ENCODE measurements at regions not wholly inside any gene's neighbourhood (a gene's known extent, or its start where the extent isn't known, plus 50 kb on each side); places are given as distances from the start of the nearest gene placed in this dataset.

DNA sequence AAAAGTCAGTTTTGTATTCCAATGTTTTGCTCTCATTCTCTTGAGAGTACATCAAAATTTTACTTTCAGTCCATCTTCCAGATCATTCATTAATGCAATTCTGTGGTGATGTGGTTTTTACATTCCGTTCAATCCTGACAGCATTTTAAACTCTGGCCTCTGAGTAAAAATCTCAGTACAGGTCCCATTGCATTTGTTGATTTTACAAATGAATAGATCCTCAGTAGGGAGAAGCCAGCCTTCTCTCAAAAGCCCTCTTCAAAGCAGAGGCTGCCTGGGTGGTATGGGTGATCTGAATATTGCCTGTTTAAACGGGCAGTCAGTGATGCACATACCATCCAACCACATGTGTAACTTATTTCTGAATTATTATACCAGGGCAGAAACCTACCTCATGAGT is 72.5 kb upstream of the TSC22D2 start:
- Histone ChIP-seq H3K27ac (ENCODE audit: low read length) (no peak overlapping the region), H3K4me1 (ENCODE audit: control insufficient read depth, insufficient read depth, low read length) (no peaks in the 10 kb centered on the region), H3K4me3 (ENCODE audit: low read length) (no peak overlapping the region), H3K9me3 (ENCODE audit: control insufficient read depth, insufficient read depth, low read length) (no peaks in the 10 kb centered on the region), H3K27me3 (ENCODE audit: control insufficient read depth, insufficient read depth, low read length) (peaks cover 10% of the 10 kb centered on the region), H3K36me3 (ENCODE audit: control insufficient read depth, insufficient read depth, low read length) (no peaks in the 10 kb centered on the region)
- H3K36me3 Mint-ChIP-seq = no peaks in the 10 kb centered on the region
- TF ChIP-seq, protein P1, sequence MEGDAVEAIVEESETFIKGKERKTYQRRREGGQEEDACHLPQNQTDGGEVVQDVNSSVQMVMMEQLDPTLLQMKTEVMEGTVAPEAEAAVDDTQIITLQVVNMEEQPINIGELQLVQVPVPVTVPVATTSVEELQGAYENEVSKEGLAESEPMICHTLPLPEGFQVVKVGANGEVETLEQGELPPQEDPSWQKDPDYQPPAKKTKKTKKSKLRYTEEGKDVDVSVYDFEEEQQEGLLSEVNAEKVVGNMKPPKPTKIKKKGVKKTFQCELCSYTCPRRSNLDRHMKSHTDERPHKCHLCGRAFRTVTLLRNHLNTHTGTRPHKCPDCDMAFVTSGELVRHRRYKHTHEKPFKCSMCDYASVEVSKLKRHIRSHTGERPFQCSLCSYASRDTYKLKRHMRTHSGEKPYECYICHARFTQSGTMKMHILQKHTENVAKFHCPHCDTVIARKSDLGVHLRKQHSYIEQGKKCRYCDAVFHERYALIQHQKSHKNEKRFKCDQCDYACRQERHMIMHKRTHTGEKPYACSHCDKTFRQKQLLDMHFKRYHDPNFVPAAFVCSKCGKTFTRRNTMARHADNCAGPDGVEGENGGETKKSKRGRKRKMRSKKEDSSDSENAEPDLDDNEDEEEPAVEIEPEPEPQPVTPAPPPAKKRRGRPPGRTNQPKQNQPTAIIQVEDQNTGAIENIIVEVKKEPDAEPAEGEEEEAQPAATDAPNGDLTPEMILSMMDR (IDR thresholded peaks at IDR 0.05) = no peak
- no peaks in the 10 kb centered on the region for H3K4me1 Mint-ChIP-seq
- intact Hi-C loops (cut with micrococcal nuclease) = no loop called here
- peaks cover 20 to 30% of the 10 kb centered on the region in 2 donors for H3K27me3 Mint-ChIP-seq (ENCODE audit: low read depth in 2 of 2)
- WGBS (ENCODE audit: insufficient coverage) = no CpG with 5 or more reads among the region's 2 CpGs
- H3K4me3 Mint-ChIP-seq = no peak overlapping the region
- no peak for DNase-seq
- ATAC-seq = no peak
- H3K27ac Mint-ChIP-seq = no peak overlapping the region
- no peaks in the 10 kb centered on the region for H3K9me3 Mint-ChIP-seq

DNA sequence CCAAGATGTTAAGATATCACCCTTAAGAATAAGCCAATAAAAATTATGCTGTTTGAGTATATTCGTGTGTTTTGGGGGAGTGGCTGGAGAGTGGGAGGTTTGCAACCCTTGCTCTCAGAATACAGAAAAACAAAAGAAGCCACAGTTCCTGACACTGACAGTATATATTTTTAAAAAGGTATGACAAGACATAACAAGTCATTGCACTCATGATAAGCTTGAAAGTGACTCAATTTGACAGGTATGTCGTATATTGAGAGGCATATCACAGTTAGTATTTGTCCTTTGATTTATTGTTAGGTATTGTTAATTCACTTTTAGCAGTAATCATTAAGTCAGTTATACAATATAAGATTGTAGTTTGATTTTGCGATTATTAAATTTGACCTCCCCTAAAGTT is 73.1 kb upstream of the TSC22D2 start:
- TF ChIP-seq, protein P1 (IDR thresholded peaks at IDR 0.05) = no peak
- Mint-ChIP-seq H3K4me1 (no peaks in the 10 kb centered on the region), H3K27me3 (ENCODE audit: low read depth in 2 of 2) (peaks cover 20 to 32% of the 10 kb centered on the region in 2 donors), H3K36me3 (no peaks in the 10 kb centered on the region), H3K9me3 (no peaks in the 10 kb centered on the region), H3K4me3 (no peak overlapping the region), H3K27ac (no peak overlapping the region)
- ATAC-seq (no peak), DNase-seq (no peak)
- no peaks in the 10 kb centered on the region for H3K36me3 ChIP-seq (ENCODE audit: control insufficient read depth, insufficient read depth, low read length)
- no peak overlapping the region for H3K27ac ChIP-seq (ENCODE audit: low read length)
- no peak overlapping the region for H3K4me3 ChIP-seq (ENCODE audit: low read length)
- no CpG with 5 or more reads among the region's 3 CpGs for WGBS (ENCODE audit: insufficient coverage)
- intact Hi-C loops (cut with micrococcal nuclease) = no loop called here
- no peaks in the 10 kb centered on the region for H3K9me3 ChIP-seq (ENCODE audit: control insufficient read depth, insufficient read depth, low read length)
- H3K4me1 ChIP-seq (ENCODE audit: control insufficient read depth, insufficient read depth, low read length) = no peaks in the 10 kb centered on the region
- H3K27me3 ChIP-seq (ENCODE audit: control insufficient read depth, insufficient read depth, low read length) = peaks cover 10% of the 10 kb centered on the region

DNA sequence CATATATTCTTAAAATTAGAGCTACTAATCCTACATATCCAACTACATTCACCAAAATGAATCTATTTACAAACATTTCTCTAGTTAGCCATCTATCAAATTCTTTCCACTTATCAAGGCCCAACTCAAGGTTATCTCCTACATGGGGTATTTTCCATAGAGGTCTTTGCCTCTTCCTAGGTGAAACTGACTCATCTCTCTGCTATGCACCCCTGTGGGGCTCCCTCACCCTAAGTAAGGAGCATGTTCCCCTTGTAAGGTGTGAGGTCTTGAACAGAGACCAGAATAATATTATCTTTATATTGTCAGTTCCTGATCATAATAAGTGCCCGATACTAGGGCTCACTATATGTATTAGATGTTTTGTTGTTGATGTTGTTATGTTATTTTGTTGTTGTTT is 74.6 kb upstream of the TSC22D2 start:
- Histone ChIP-seq H3K9me3 (ENCODE audit: control insufficient read depth, insufficient read depth, low read length) (no peaks in the 10 kb centered on the region), H3K4me1 (ENCODE audit: control insufficient read depth, insufficient read depth, low read length) (no peaks in the 10 kb centered on the region), H3K27me3 (ENCODE audit: control insufficient read depth, insufficient read depth, low read length) (peaks cover 8% of the 10 kb centered on the region), H3K36me3 (ENCODE audit: control insufficient read depth, insufficient read depth, low read length) (no peaks in the 10 kb centered on the region), H3K27ac (ENCODE audit: low read length) (no peak overlapping the region), H3K4me3 (ENCODE audit: low read length) (no peak overlapping the region)
- no peaks in the 10 kb centered on the region for H3K9me3 Mint-ChIP-seq
- DNase-seq (no peak), ATAC-seq (no peak)
- no peak overlapping the region for H3K4me3 Mint-ChIP-seq
- WGBS (ENCODE audit: insufficient coverage) = 100% methylated on average over 1 of the region's 1 CpG
- intact Hi-C loops (cut with micrococcal nuclease) = no loop called here
- no peak overlapping the region for H3K27ac Mint-ChIP-seq
- TF ChIP-seq, protein P1 (IDR thresholded peaks at IDR 0.05) = no peak
- H3K36me3 Mint-ChIP-seq = no peaks in the 10 kb centered on the region
- no peaks in the 10 kb centered on the region for H3K4me1 Mint-ChIP-seq
- peaks cover 16 to 27% of the 10 kb centered on the region in 2 donors for H3K27me3 Mint-ChIP-seq (ENCODE audit: low read depth in 2 of 2)

DNA sequence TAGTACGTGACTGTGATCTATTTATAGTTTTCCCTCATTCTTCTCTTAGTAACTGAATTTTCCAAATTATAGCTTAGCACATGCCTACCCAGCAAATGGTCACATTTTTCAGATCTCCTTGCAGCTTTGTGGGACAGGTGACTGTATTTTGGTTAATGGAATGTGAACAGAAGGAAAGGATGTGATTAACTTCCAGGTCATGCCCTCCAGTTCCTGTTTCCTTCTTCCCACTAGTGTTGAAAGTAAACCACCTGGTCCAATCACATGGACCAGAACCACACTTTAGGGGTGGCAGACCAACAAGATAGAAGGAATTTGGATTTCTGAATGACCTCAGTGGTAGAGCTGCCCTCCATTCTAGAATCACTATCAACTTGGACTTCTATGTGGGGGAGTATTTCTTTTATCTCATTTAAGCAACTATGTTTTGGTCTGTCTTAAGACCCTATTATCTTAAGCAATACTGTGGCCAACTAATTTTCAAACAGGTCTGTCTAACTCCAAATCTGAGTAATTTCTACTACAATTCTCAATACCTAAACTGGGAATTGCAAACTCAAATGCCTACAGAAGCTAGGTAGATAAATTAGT is 76.0 kb upstream of the TSC22D2 start:
- no peak overlapping the region for H3K4me3 Mint-ChIP-seq
- no peak for ATAC-seq
- no peaks in the 10 kb centered on the region for H3K36me3 Mint-ChIP-seq

More for the DNA sequence above, 76.0 kb upstream of the TSC22D2 start:
- Histone ChIP-seq H3K27me3 (ENCODE audit: control insufficient read depth, insufficient read depth, low read length) (peaks cover 4% of the 10 kb centered on the region), H3K4me1 (ENCODE audit: control insufficient read depth, insufficient read depth, low read length) (no peaks in the 10 kb centered on the region), H3K36me3 (ENCODE audit: control insufficient read depth, insufficient read depth, low read length) (no peaks in the 10 kb centered on the region), H3K4me3 (ENCODE audit: low read length) (no peak overlapping the region), H3K9me3 (ENCODE audit: control insufficient read depth, insufficient read depth, low read length) (no peaks in the 10 kb centered on the region), H3K27ac (ENCODE audit: low read length) (no peak overlapping the region)
- 75% methylated on average over 1 of the region's 1 CpG for WGBS (ENCODE audit: insufficient coverage)
- Mint-ChIP-seq H3K27me3 (ENCODE audit: low read depth in 2 of 2) (peaks cover 12 to 24% of the 10 kb centered on the region in 2 donors), H3K4me1 (no peaks in the 10 kb centered on the region), H3K27ac (no peak overlapping the region), H3K9me3 (no peaks in the 10 kb centered on the region)
- no peak for DNase-seq
- intact Hi-C loops (cut with micrococcal nuclease) = no loop called here
- TF ChIP-seq, protein P1 (IDR thresholded peaks at IDR 0.05) = no peak

Measured in natural killer cell (primary cell).